Subcutaneous abdominal adipose tissue (tissue), 5 donors: ENCODE measurements at regions not wholly inside any gene's neighbourhood (a gene's known extent, or its start where the extent isn't known, plus 50 kb on each side); places are given as distances from the start of the nearest gene placed in this dataset.
"Not testable (repeated sequence)": the region's sequence is repeated elsewhere in the genome, so short reads cannot be mapped to it uniquely, and the experiment has no call there.

Experiments
- H3K27ac ChIP-seq: one replicate; pipeline ENCODE4 v1.7.0; 2013; ENCODE audit warnings: low read depth, mild to moderate bottlenecking, inconsistent platforms, low read length, moderate library complexity
- H3K27me3 ChIP-seq, 5 donors: one replicate each; pipeline ENCODE4 v1.7.0; 2013; ENCODE audit warnings: low read length in 5 of 5, inconsistent platforms in 1 of 5; ENCODE audit not compliant: control insufficient read depth in 5 of 5, insufficient read depth in 4 of 5
- H3K36me3 ChIP-seq, 5 donors: one replicate each; pipeline ENCODE4 v1.7.0; 2013; ENCODE audit warnings: low read length in 5 of 5; ENCODE audit not compliant: control insufficient read depth in 5 of 5, insufficient read depth in 5 of 5
- H3K4me1 ChIP-seq, 5 donors: one replicate each; pipeline ENCODE4 v1.7.0; 2013; ENCODE audit warnings: low read length in 5 of 5, mild to moderate bottlenecking in 3 of 5, moderate library complexity in 1 of 5; ENCODE audit not compliant: control insufficient read depth in 5 of 5, insufficient read depth in 5 of 5
- H3K4me3 ChIP-seq, 5 donors: one replicate each; pipeline ENCODE4 v1.7.0; 2013; ENCODE audit warnings: low read length in 5 of 5, low read depth in 1 of 5
- H3K9ac ChIP-seq, 5 donors: one replicate each; pipeline ENCODE4 v1.7.0; 2013; ENCODE audit warnings: low read length in 5 of 5, mild to moderate bottlenecking in 4 of 5, moderate library complexity in 3 of 5
- H3K9me3 ChIP-seq, 5 donors: one replicate each; pipeline ENCODE4 v1.7.0; 2013; ENCODE audit warnings: low read length in 5 of 5; ENCODE audit not compliant: control insufficient read depth in 5 of 5
- donor health status: healthy.
- donor health status: healthy.
- donor health status: healthy.
- donor health status: healthy.
- donor health status: healthy.

DNA sequence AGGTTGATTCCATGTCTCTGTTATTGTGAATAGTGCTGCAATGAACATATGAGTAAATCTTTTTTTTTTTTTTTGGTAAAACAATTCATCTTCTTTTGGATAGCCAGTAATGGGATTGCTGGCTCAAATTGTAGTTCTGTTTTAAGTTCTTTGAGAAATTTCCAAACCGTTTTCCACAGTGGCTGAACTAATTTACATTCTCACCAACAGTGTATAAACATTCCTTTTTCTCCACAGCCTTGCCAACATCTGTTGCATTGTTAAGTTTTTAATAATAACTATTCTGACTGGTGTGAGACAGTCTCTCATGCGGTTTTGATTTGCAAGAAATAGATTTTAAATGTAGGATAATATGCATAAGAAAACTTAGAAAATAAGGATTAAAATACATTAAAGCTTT, 279.0 kb upstream of the EPHA3 start:
- Histone ChIP-seq H3K36me3 (no peaks in the 10 kb centered on the region), H3K9ac (no peak overlapping the region), H3K27ac (no peak overlapping the region), H3K9me3 (no peaks in the 10 kb centered on the region), H3K4me3 (no peak overlapping the region), H3K27me3 (no peaks in the 10 kb centered on the region), H3K4me1 (peaks cover 0 to 8% (median 5%) of the 10 kb centered on the region in 5 donors)

DNA sequence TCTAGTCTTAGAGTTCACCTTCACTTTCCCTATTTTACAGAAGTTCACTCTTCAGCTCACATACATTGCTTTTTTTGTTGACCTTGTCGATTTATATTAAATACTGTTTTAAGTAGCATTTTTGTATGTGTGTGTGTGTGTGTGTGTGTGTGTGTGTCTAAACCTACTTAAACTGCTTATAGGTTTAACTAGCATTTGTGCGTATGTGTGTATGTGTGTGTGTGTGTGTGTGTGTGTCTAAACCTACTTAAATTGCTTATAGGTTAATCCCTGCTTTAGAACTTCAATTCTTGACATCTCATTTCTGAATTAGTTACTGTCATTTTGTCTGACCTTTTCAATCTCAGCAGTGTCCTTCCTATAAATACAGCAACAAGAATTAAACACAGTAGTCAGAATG, 254.8 kb upstream of the EPHA3 start:
- Histone ChIP-seq H3K36me3 (no peaks in the 10 kb centered on the region), H3K9me3 (no peaks in the 10 kb centered on the region), H3K4me3 (no peak overlapping the region), H3K27ac (no peak overlapping the region), H3K9ac (no peak overlapping the region), H3K4me1 (no peaks in the 10 kb centered on the region), H3K27me3 (no peaks in the 10 kb centered on the region)

- no peak overlapping the region for H3K4me3 ChIP-seq
- no peaks in the 10 kb centered on the region for H3K9me3 ChIP-seq
- no peak overlapping the region for H3K9ac ChIP-seq
- H3K4me1 ChIP-seq = no peaks in the 10 kb centered on the region
- H3K27me3 ChIP-seq = no peaks in the 10 kb centered on the region
- no peaks in the 10 kb centered on the region for H3K36me3 ChIP-seq
- no peak overlapping the region for H3K27ac ChIP-seq
These were observed 244.2 kb upstream of the EPHA3 start for GRCh38 chr3:88863196-88863595.

DNA sequence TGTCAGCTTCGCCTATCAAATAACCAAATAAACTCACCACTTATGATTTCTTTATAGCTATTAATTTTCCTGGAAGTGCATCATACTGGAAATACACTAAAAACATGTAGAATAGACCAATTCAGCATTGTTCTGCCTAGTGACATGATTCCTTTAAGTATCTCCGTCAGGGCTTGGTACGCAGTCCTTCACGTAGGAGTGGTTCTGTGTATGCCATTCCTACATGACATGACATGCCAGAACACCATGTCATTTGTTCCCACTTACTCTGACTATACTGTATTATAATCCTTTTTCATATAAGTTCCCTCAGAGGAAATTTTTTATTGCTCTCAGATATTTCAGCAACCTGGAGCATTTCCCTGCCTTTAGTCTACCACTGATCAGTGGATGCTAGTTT, 230.7 kb upstream of the EPHA3 start:
- no peak overlapping the region for H3K9ac ChIP-seq
- H3K27me3 ChIP-seq = no peaks in the 10 kb centered on the region
- no peaks in the 10 kb centered on the region for H3K36me3 ChIP-seq
- H3K9me3 ChIP-seq = no peaks in the 10 kb centered on the region
- no peak overlapping the region for H3K4me3 ChIP-seq
- no peak overlapping the region for H3K27ac ChIP-seq
- H3K4me1 ChIP-seq = no peaks in the 10 kb centered on the region

GRCh38 chr3:88879905-88880304, 227.5 kb upstream of the EPHA3 start:
- no peaks in the 10 kb centered on the region for H3K4me1 ChIP-seq
- H3K27ac ChIP-seq = no peak overlapping the region
- H3K36me3 ChIP-seq = no peaks in the 10 kb centered on the region
- H3K27me3 ChIP-seq = no peaks in the 10 kb centered on the region
- H3K4me3 ChIP-seq = no peak overlapping the region
- no peaks in the 10 kb centered on the region for H3K9me3 ChIP-seq
- H3K9ac ChIP-seq = no peak overlapping the region

- no peaks in the 10 kb centered on the region for H3K36me3 ChIP-seq
- no peaks in the 10 kb centered on the region for H3K27me3 ChIP-seq
- H3K9ac ChIP-seq = no peak overlapping the region
- no peaks in the 10 kb centered on the region for H3K9me3 ChIP-seq
- no peaks in the 10 kb centered on the region for H3K4me1 ChIP-seq
- no peak overlapping the region for H3K4me3 ChIP-seq
- no peak overlapping the region for H3K27ac ChIP-seq
These were observed 225.3 kb upstream of the EPHA3 start for GRCh38 chr3:88882121-88882520.

- not testable (repeated sequence) for H3K9me3 ChIP-seq, H3K4me3 ChIP-seq
These were observed 220.8 kb upstream of the EPHA3 start for GRCh38 chr3:88886624-88887023.

GRCh38 chr3:88896026-88896425, 211.4 kb upstream of the EPHA3 start:
- H3K36me3 ChIP-seq = no peaks in the 10 kb centered on the region
- H3K9me3 ChIP-seq = no peaks in the 10 kb centered on the region
- H3K4me1 ChIP-seq = no peaks in the 10 kb centered on the region
- no peak overlapping the region for H3K4me3 ChIP-seq
- no peak overlapping the region for H3K27ac ChIP-seq
- H3K27me3 ChIP-seq = no peaks in the 10 kb centered on the region
- H3K9ac ChIP-seq = no peak overlapping the region

More at GRCh38 chr3:88886624-88887023, 220.8 kb upstream of the EPHA3 start:
- not testable (repeated sequence) for H3K27me3 ChIP-seq, H3K4me1 ChIP-seq, H3K36me3 ChIP-seq, H3K9ac ChIP-seq, H3K27ac ChIP-seq

DNA sequence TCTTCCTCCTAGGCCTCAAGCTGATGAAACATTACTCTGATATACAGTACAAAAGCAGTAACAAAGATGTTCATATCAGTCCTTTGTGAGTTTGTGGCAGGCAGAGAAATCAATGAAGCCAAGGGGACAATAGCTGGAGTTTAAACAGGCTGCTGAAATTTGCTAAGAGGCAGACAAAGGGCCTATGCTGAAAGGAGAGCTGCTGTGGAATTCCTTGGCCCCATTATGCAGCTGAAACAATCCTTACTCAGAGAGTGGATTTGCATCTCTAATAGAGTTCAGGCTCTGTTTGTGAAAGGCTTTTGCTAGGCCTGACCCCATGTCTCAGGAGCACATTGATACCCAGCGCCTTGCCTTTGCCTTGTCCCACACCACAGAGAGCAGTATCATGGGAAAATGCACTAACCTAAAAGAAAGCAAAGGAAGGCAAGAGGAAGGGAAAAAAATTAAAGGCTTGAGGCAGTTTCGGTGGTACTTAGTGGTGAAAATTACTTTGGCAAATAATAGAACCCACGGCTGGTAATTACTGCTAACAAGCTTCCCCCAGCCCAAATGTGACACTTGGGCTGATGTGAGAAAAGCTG, 195.0 kb upstream of the EPHA3 start:
- Histone ChIP-seq H3K9ac (no peak overlapping the region), H3K4me3 (no peak overlapping the region), H3K36me3 (no peaks in the 10 kb centered on the region), H3K27ac (no peak overlapping the region), H3K4me1 (no peaks in the 10 kb centered on the region), H3K27me3 (no peaks in the 10 kb centered on the region), H3K9me3 (no peaks in the 10 kb centered on the region)

DNA sequence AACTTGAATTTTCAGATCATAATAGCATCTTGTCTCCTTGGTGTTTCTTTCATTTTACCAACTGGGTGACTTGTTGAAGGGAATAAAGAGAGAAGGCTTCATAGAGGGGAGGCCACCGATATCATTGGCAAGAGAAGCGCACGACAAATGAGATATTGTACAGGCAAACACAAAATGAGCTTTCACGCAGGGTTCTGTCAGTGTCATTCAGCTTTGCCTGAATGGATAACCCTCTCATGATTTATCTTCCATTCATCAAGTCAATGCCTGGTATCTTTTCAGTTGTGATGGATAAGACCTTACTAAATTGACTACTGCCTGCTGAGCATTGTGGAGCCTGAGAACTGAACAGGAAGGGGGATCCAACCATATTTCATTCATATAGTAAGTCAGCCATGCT, 188.6 kb upstream of the EPHA3 start:
- H3K9ac ChIP-seq = no peak overlapping the region
- no peak overlapping the region for H3K27ac ChIP-seq
- no peaks in the 10 kb centered on the region for H3K9me3 ChIP-seq
- no peaks in the 10 kb centered on the region for H3K4me1 ChIP-seq
- no peaks in the 10 kb centered on the region for H3K27me3 ChIP-seq
- no peaks in the 10 kb centered on the region for H3K36me3 ChIP-seq
- H3K4me3 ChIP-seq = no peak overlapping the region

DNA sequence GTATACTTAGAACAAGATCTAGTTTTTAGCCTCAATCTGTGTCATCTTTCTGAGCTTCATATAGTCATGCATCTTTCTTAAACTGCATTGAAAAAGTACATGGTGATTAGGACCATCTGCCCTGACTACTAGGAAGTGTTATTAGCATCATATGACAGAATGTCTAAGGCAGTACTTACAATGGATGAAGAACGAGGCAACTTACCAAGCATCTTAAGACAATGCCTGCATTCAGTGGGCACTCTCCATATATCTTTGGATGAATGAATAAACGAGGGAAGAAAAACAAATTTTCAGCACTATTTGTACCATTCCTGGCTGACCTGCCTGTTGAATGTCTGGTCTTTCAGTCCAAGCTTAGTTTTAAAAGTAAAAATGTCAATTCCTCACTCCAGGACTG, 185.4 kb upstream of the EPHA3 start:
- Histone ChIP-seq H3K27ac (no peak overlapping the region), H3K4me1 (no peaks in the 10 kb centered on the region), H3K9ac (no peak overlapping the region), H3K27me3 (no peaks in the 10 kb centered on the region), H3K9me3 (no peaks in the 10 kb centered on the region), H3K4me3 (no peak overlapping the region), H3K36me3 (no peaks in the 10 kb centered on the region)
